ENCODE measurements at regions not wholly inside any gene's neighbourhood (a gene's known extent, or its start where the extent isn't known, plus 50 kb on each side); places are given as distances from the start of the nearest gene placed in this dataset.

- Histone ChIP-seq H3K27ac (ENCODE audit: low read depth) (no peak overlapping the region), H3K36me3 (ENCODE audit: insufficient read depth) (no peaks in the 10 kb centered on the region), H3K4me3 (ENCODE audit: low read depth, low read length) (no peak overlapping the region), H3K4me1 (ENCODE audit: insufficient read depth) (no peaks in the 10 kb centered on the region)
- WGBS, result 67% methylated on average over 5 of the region's 5 CpGs
- no peak for DNase-seq (ENCODE audit: extremely low spot score)
These were observed 92.0 kb downstream of the FAM43A start for GRCh38 chr3:194777729-194778128.

GRCh38 chr3:194779729-194780224, 94.1 kb downstream of the FAM43A start:
- WGBS, result 77% methylated on average over 4 of the region's 4 CpGs
- no peak overlapping the region for H3K4me3 ChIP-seq (ENCODE audit: low read depth, low read length)
- H3K36me3 ChIP-seq (ENCODE audit: insufficient read depth), result no peaks in the 10 kb centered on the region
- no peak overlapping the region for H3K27ac ChIP-seq (ENCODE audit: low read depth)
- no peak for DNase-seq (ENCODE audit: extremely low spot score)
- no peaks in the 10 kb centered on the region for H3K4me1 ChIP-seq (ENCODE audit: insufficient read depth)

- Histone ChIP-seq H3K4me1 (ENCODE audit: insufficient read depth) (no peaks in the 10 kb centered on the region), H3K27ac (ENCODE audit: low read depth) (no peak overlapping the region), H3K36me3 (ENCODE audit: insufficient read depth) (no peaks in the 10 kb centered on the region), H3K4me3 (ENCODE audit: low read depth, low read length) (no peak overlapping the region)
- no peak for DNase-seq (ENCODE audit: extremely low spot score)
- 96% methylated on average over 5 of the region's 5 CpGs for WGBS
These were observed 95.0 kb downstream of the FAM43A start for GRCh38 chr3:194780706-194781105.

GRCh38 chr3:194781617-194782016, 95.9 kb downstream of the FAM43A start:
- H3K27ac ChIP-seq (ENCODE audit: low read depth), result no peak overlapping the region
- DNase-seq (ENCODE audit: extremely low spot score), result no peak
- H3K4me1 ChIP-seq (ENCODE audit: insufficient read depth), result no peaks in the 10 kb centered on the region
- no peaks in the 10 kb centered on the region for H3K36me3 ChIP-seq (ENCODE audit: insufficient read depth)
- 76% methylated on average over 2 of the region's 2 CpGs for WGBS
- H3K4me3 ChIP-seq (ENCODE audit: low read depth, low read length), result no peak overlapping the region

GRCh38 chr3:194782698-194783404, 97.2 kb downstream of the FAM43A start:
- H3K4me1 ChIP-seq (ENCODE audit: insufficient read depth), result no peaks in the 10 kb centered on the region
- DNase-seq (ENCODE audit: extremely low spot score), result no peak
- WGBS, result 84% methylated on average over 13 of the region's 13 CpGs
- no peaks in the 10 kb centered on the region for H3K36me3 ChIP-seq (ENCODE audit: insufficient read depth)
- no peak overlapping the region for H3K27ac ChIP-seq (ENCODE audit: low read depth)
- no peak overlapping the region for H3K4me3 ChIP-seq (ENCODE audit: low read depth, low read length)

- no peak overlapping the region for H3K4me3 ChIP-seq (ENCODE audit: low read depth, low read length)
- no peaks in the 10 kb centered on the region for H3K4me1 ChIP-seq (ENCODE audit: insufficient read depth)
- H3K36me3 ChIP-seq (ENCODE audit: insufficient read depth), result no peaks in the 10 kb centered on the region
- no peak for DNase-seq (ENCODE audit: extremely low spot score)
- H3K27ac ChIP-seq (ENCODE audit: low read depth), result no peak overlapping the region
- 85% methylated on average over 5 of the region's 5 CpGs for WGBS
These were observed 98.7 kb downstream of the FAM43A start for GRCh38 chr3:194784361-194784760.

- Histone ChIP-seq H3K27ac (ENCODE audit: low read depth) (no peak overlapping the region), H3K4me3 (ENCODE audit: low read depth, low read length) (no peak overlapping the region), H3K36me3 (ENCODE audit: insufficient read depth) (no peaks in the 10 kb centered on the region), H3K4me1 (ENCODE audit: insufficient read depth) (no peaks in the 10 kb centered on the region)
- WGBS, result 74% methylated on average over 4 of the region's 4 CpGs
- no peak for DNase-seq (ENCODE audit: extremely low spot score)
These were observed 99.6 kb downstream of the FAM43A start for GRCh38 chr3:194785315-194785714.

- H3K27ac ChIP-seq (ENCODE audit: low read depth), result no peak overlapping the region
- 97% methylated on average over 2 of the region's 2 CpGs for WGBS
- no peak for DNase-seq (ENCODE audit: extremely low spot score)
- H3K36me3 ChIP-seq (ENCODE audit: insufficient read depth), result no peaks in the 10 kb centered on the region
- H3K4me3 ChIP-seq (ENCODE audit: low read depth, low read length), result no peak overlapping the region
- no peaks in the 10 kb centered on the region for H3K4me1 ChIP-seq (ENCODE audit: insufficient read depth)
These were observed 101.4 kb downstream of the FAM43A start for GRCh38 chr3:194787072-194787471.

GRCh38 chr3:194787650-194788049, 102.0 kb downstream of the FAM43A start:
- H3K4me3 ChIP-seq (ENCODE audit: low read depth, low read length), result no peak overlapping the region
- no peaks in the 10 kb centered on the region for H3K36me3 ChIP-seq (ENCODE audit: insufficient read depth)
- DNase-seq (ENCODE audit: extremely low spot score), result no peak
- no peak overlapping the region for H3K27ac ChIP-seq (ENCODE audit: low read depth)
- H3K4me1 ChIP-seq (ENCODE audit: insufficient read depth), result no peaks in the 10 kb centered on the region
- WGBS, result 97% methylated on average over 6 of the region's 6 CpGs

- no peak for DNase-seq (ENCODE audit: extremely low spot score)
- 87% methylated on average over 3 of the region's 3 CpGs for WGBS
- no peaks in the 10 kb centered on the region for H3K36me3 ChIP-seq (ENCODE audit: insufficient read depth)
These were observed 106.7 kb downstream of the FAM43A start for GRCh38 chr3:194792368-194792767.

GRCh38 chr3:194797555-194798250, 112.0 kb downstream of the FAM43A start:
- H3K4me1 ChIP-seq (ENCODE audit: insufficient read depth), result no peaks in the 10 kb centered on the region
- WGBS, result 91% methylated on average over 9 of the region's 9 CpGs
- H3K36me3 ChIP-seq (ENCODE audit: insufficient read depth), result no peaks in the 10 kb centered on the region
- no peak for DNase-seq (ENCODE audit: extremely low spot score)
- H3K27ac ChIP-seq (ENCODE audit: low read depth), result no peak overlapping the region
- no peak overlapping the region for H3K4me3 ChIP-seq (ENCODE audit: low read depth, low read length)

More at GRCh38 chr3:194792368-194792767, 106.7 kb downstream of the FAM43A start:
- Histone ChIP-seq H3K27ac (ENCODE audit: low read depth) (no peak overlapping the region), H3K4me1 (ENCODE audit: insufficient read depth) (no peaks in the 10 kb centered on the region), H3K4me3 (ENCODE audit: low read depth, low read length) (no peak overlapping the region)

GRCh38 chr3:194798486-194798885, 112.8 kb downstream of the FAM43A start:
- H3K4me3 ChIP-seq (ENCODE audit: low read depth, low read length), result no peak overlapping the region
- WGBS, result 94% methylated on average over 5 of the region's 5 CpGs
- H3K36me3 ChIP-seq (ENCODE audit: insufficient read depth), result no peaks in the 10 kb centered on the region
- no peak for DNase-seq (ENCODE audit: extremely low spot score)
- no peak overlapping the region for H3K27ac ChIP-seq (ENCODE audit: low read depth)
- no peaks in the 10 kb centered on the region for H3K4me1 ChIP-seq (ENCODE audit: insufficient read depth)

GRCh38 chr3:194800002-194800401, 114.3 kb downstream of the FAM43A start:
- no peaks in the 10 kb centered on the region for H3K4me1 ChIP-seq (ENCODE audit: insufficient read depth)
- no peak for DNase-seq (ENCODE audit: extremely low spot score)
- no peak overlapping the region for H3K27ac ChIP-seq (ENCODE audit: low read depth)
- 89% methylated on average over 10 of the region's 10 CpGs for WGBS
- H3K36me3 ChIP-seq (ENCODE audit: insufficient read depth), result no peaks in the 10 kb centered on the region
- H3K4me3 ChIP-seq (ENCODE audit: low read depth, low read length), result no peak overlapping the region

Measured in urinary bladder (tissue), 3 donors.